HEK293T (cell line): ENCODE measurements at regions not wholly inside any gene's neighbourhood (a gene's known extent, or its start where the extent isn't known, plus 50 kb on each side); places are given as distances from the start of the nearest gene placed in this dataset.

Experiments
- CTCF ChIA-PET: fragments of 350-600 bp; formaldehyde crosslinking; extraction: SDS; loops from one replicate; lab custom pipeline; 2021; ENCODE audit warnings: antibody characterized with exemption, inconsistent platforms; lab: Yijun Ruan, JAX
- POLR2A ChIA-PET: fragments of 350-600 bp; formaldehyde crosslinking; extraction: SDS; loops from one replicate; lab custom pipeline; 2020; ENCODE audit warnings: antibody characterized with exemption, inconsistent platforms; lab: Yijun Ruan, JAX
- DNase-seq: peaks from one replicate; pipeline ENCODE4 v3.0.0; 2012; ENCODE audit warnings: mixed read lengths; ENCODE audit errors: extremely low spot score
- ARNT ChIP-seq: fragments of 450-650 bp; IDR thresholded peaks from 2 replicates; pipeline ENCODE4 v1.6.1; 2017; ENCODE audit warnings: mild to moderate bottlenecking
- BHLHE40 ChIP-seq: fragments of 450-650 bp; IDR thresholded peaks from 2 replicates; pipeline ENCODE4 v1.6.1; 2016; ENCODE audit warnings: mild to moderate bottlenecking, moderate library complexity, borderline replicate concordance
- CTBP1 ChIP-seq: fragments of 450-650 bp; IDR thresholded peaks from 2 replicates; pipeline ENCODE4 v1.6.1; 2016; ENCODE audit warnings: borderline replicate concordance
- ELF4 ChIP-seq: fragments of 450-650 bp; IDR thresholded peaks from 2 replicates; pipeline ENCODE4 v1.6.1; 2017; ENCODE audit warnings: antibody characterized with exemption
- FOXA1 ChIP-seq: fragments of 450-650 bp; IDR thresholded peaks from 2 replicates; pipeline ENCODE4 v1.6.1; 2016; ENCODE audit warnings: mild to moderate bottlenecking
- FOXK2 ChIP-seq: fragments of 450-650 bp; IDR thresholded peaks from 2 replicates; pipeline ENCODE4 v1.6.1; 2016; ENCODE audit warnings: mild to moderate bottlenecking
- FOXM1 ChIP-seq: fragments of 450-650 bp; IDR thresholded peaks from 2 replicates; pipeline ENCODE4 v1.6.1; 2017; ENCODE audit warnings: mild to moderate bottlenecking, borderline replicate concordance
- HDGF ChIP-seq: fragments of 450-650 bp; IDR thresholded peaks from 2 replicates; pipeline ENCODE4 v1.6.1; 2017; ENCODE audit warnings: antibody characterized with exemption, borderline replicate concordance
- L3MBTL2 ChIP-seq: fragments of 450-650 bp; conservative IDR thresholded peaks from 2 replicates; pipeline ENCODE4 v1.6.1; 2016; ENCODE audit warnings: mild to moderate bottlenecking
- LEF1 ChIP-seq: fragments of 450-650 bp; IDR thresholded peaks from 2 replicates; pipeline ENCODE4 v1.6.1; 2017; ENCODE audit warnings: mild to moderate bottlenecking, borderline replicate concordance
- NFRKB ChIP-seq: fragments of 450-650 bp; IDR thresholded peaks from 2 replicates; pipeline ENCODE4 v1.6.1; 2016; ENCODE audit warnings: mild to moderate bottlenecking, moderate library complexity
- PKNOX1 ChIP-seq: fragments of 450-650 bp; IDR thresholded peaks from 2 replicates; pipeline ENCODE4 v1.6.1; 2016
- SP1 ChIP-seq: fragments of 450-650 bp; IDR thresholded peaks from 2 replicates; pipeline ENCODE4 v1.6.1; 2017
- SUZ12 ChIP-seq: fragments of 450-650 bp; IDR thresholded peaks from 2 replicates; pipeline ENCODE4 v1.6.1; 2016; ENCODE audit warnings: mild to moderate bottlenecking
- TARDBP ChIP-seq: fragments of 450-650 bp; IDR thresholded peaks from 2 replicates; pipeline ENCODE4 v1.6.1; 2016
- ZNF384 ChIP-seq: fragments of 450-650 bp; IDR thresholded peaks from 2 replicates; pipeline ENCODE4 v1.6.1; 2016

DNA sequence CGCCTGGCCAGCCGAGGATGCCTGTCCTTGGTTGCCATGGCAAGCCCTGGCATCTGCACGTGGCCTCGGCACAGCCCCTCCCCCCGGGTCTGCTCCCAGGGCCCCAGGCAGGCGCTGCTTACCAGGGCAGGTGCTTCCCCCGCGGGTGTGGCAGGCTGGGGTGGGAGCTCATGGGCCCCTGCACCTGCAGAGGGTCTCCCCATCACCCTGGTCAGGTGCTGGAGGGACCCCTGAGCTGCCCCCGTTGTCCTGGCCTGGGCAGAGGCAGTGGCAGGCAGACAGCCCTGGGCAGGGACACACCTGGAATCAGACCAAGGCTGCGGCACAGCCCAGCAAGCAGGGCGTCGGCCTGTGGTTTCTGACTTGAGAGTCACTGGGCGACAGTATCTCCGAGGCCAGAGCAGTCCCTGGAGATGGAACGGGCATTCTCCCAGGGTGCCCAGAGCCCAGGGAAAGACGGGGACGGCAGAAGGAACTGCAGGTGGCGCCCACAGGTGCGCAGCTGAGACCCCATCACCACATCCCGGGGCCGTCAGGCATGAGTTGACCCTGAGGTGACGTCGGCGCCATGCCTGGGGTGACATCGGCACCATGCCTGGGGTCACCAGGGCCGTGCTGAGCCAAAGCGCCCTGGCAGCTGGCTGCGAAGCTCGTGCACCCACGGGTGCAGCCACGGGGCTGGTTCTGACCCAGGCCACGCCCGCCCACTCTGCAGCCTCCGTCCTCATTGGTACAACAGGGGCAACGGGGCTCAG lies 56.1 kb upstream of the FBRSL1 start:
- TF ChIP-seq PKNOX1 (no peak), FOXA1 (no peak), NFRKB (no peak), SP1 (no peak), FOXK2 (no peak), ZNF384 (no peak), L3MBTL2 (no peak), TARDBP (no peak), ELF4 (no peak), FOXM1 (no peak), HDGF (no peak), BHLHE40 (no peak), LEF1 (no peak), CTBP1 (no peak), SUZ12 (no peak), ARNT (no peak)
- no peak for DNase-seq
- CTCF ChIA-PET, result no interaction called here
- POLR2A ChIA-PET, result no interaction called here

DNA sequence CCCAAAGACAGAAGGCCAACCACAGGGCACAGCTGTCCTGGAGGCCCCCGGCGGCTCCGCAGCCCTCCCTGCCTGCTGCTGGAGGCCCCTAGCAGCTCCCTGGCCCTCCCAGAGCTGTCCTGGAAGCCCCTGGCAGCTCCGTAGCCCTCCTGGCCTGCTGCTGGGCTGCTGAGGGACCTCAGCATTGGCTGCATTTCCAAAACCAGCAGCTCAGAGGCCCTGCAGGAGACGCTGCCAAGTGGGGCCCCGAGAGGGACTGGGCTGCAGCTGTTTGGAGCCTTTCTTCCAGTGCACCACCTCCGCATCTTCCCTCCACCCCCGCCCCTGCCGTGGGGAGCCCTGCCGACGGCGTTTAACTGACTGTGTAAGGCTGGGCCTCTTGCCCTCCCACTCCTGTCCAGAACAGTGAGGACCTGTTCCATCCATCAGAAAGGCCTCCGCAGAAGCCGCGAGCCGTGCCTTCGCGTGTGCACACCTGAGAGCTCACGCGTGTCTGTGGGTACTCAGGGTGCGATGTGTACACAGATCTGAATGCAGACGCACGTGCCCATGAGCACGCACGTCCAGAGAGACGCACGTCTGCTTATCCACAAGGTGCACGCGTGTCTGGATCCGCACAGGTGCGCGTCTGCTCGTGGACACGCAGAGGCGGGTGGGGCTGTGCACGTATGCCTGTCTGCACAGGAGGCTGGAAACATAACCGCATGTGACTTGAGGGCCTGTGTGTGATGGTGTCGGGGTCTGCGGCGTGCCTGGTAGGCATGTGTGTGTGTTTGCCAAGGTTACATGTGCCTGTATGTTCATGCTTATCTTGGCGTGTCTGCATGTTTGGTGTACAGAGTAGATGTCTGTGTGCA lies 57.0 kb upstream of the FBRSL1 start:
- ChIA-PET POLR2A (no interaction called here), CTCF (no interaction called here)
- DNase-seq, result no peak
- TF ChIP-seq SUZ12 (no peak), FOXK2 (no peak), HDGF (no peak), ZNF384 (no peak)

GRCh38 chr12:132432126-132432705 lies 57.7 kb upstream of the FBRSL1 start:
- no peak for DNase-seq
- TF ChIP-seq ELF4 (no peak), NFRKB (no peak), ZNF384 (no peak), SUZ12 (no peak)
- ChIA-PET CTCF (no interaction called here), POLR2A (no interaction called here)

DNA sequence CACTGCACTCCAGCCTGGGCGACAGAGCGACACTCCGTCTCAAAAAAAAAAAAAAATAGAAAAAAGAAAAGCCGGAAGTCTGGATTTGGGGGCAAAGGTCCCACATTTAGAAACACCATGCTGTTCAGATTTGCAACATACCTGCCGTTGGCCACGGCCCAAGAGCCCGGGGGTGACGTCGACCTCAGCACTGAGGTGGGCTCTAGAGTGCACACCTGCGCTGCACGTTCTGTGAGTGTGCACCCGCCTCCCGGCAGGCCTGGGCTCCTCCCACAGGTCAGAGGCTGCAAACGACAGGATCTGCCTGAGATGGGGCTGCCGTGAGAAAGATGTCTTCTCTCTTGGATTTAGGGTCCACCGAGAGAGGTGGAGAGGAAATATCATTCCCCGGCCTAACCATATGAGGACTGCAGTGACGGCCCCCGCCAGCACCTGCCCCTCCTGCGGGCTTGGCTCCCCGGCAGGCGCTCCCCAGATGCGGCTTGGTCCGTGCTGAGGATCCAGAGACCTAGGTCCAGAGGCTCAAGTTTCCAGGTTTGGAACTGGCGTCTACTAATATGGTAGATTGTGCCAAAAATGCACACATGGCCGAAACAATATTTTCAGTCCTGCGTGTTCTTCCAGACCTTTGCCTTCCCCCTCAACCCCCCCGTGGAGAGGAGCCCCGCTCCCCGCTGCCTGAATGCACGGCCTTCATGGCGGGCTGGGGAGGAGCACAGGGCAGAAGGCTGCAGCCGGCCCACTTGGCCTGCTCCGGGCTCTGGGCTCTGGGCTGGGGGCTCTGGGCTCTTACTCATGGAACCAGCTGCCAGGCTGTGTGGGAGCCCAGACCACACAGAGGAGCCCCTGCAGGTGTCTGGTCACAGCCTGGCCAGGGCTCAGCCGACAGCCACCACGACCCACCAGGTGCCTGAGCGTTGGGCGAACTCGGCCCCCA lies 58.8 kb upstream of the FBRSL1 start:
- TF ChIP-seq TARDBP (no peak), FOXM1 (no peak), ARNT (no peak), SP1 (no peak), CTBP1 (no peak), FOXA1 (no peak), FOXK2 (no peak), HDGF (no peak), PKNOX1 (no peak), LEF1 (no peak), L3MBTL2 (no peak), SUZ12 (no peak), ELF4 (no peak), BHLHE40 (no peak), NFRKB (no peak), ZNF384 (no peak)
- ChIA-PET POLR2A (no interaction called here), CTCF (no interaction called here)
- DNase-seq, result no peak

GRCh38 chr12:132429946-132430643 lies 59.9 kb upstream of the FBRSL1 start:
- TF ChIP-seq CTBP1, result 0 out of 2 replicates have a peak, but pooled peaks have one; percentile 39
- no peak for TF ChIP-seq BHLHE40
- ChIA-PET POLR2A (no interaction called here), CTCF (no interaction called here)
- DNase-seq, result no peak

DNA sequence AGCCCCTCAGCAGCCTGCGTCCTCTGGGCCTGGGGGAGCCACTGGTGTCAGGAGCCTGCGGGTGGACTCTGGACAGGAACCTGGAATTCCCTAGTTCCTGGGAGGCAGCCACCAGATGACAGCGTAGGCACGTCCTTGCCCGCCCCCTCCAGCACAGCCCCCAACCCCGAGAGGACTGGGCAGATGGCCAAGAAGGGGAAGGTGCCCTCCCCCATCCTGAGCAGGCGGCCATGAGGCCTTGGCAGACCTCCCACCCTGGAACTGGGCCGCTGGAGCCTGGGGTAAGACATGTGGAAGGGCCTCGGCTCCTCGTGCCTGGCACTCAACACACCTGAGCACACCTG lies 60.4 kb upstream of the FBRSL1 start:
- DNase-seq, result no peak
- CTCF ChIA-PET, result no interaction called here

More for the DNA sequence above, 60.4 kb upstream of the FBRSL1 start:
- TF ChIP-seq BHLHE40 (no peak), SP1 (no peak), ELF4 (no peak), TARDBP (no peak)
- POLR2A ChIA-PET, result no interaction called here
